Kidney capillary endothelial cell (primary cell): ENCODE measurements at regions not wholly inside any gene's neighbourhood (a gene's known extent, or its start where the extent isn't known, plus 50 kb on each side); places are given as distances from the start of the nearest gene placed in this dataset.

ENCODE experiments used
- DNase-seq: peaks from one replicate; pipeline ENCODE4 v3.0.0-alpha.2; 2018; ENCODE audit warnings: low spot score

DNA sequence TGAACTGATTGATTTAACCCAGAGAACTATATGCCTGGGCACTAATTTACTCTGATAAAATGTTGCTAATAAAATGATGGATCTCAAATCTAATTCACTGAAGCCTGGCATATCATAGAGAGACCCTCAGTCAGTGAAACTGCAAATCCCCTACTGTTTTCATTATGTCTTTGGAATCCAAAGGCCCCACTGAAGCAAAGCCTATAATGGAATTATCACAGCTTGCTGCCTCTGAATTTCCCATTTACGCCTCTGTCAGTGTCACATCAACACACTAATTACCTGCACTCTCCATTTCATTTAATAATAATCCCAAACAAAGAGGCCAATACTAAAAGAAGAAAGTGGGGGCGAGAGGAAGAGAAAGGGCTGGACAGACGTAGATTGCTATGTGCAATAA is 470.9 kb downstream of the MBD2 start:
- no peak for DNase-seq

GRCh38 chr18:53752781-53753367 is 471.6 kb downstream of the MBD2 start:
- no peak for DNase-seq

- no peak for DNase-seq
Observed at GRCh38 chr18:53749766-53750165, 474.7 kb downstream of the MBD2 start.

DNA sequence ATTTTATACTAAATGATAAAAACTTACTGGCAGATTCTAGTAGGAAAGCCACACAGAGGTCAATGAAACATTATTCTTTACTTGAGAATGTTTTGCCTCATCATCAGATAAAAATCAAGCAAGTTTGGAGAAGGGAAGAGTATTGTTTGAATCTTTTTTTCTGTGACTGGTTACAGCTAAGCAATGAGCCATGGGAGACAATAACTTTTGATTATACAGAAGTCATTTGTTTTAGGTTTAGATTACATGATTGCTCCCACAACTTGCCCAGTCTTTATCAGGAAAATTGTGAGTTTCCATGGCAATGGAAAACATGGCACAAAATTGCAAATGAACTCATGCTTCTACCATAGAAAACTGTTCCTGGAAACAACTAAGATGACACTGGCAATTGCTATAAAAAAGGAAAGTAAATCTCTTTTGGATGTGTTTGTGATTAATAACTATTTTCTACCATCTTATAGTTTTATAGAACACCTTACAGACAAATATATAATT is 476.8 kb downstream of the MBD2 start:
- no peak for DNase-seq

GRCh38 chr18:53747210-53747609 is 477.3 kb downstream of the MBD2 start:
- DNase-seq, result no peak

GRCh38 chr18:53745986-53746385 is 478.5 kb downstream of the MBD2 start:
- DNase-seq, result no peak

- no peak for DNase-seq
Observed at GRCh38 chr18:53745224-53745967, 479.1 kb downstream of the MBD2 start.

DNA sequence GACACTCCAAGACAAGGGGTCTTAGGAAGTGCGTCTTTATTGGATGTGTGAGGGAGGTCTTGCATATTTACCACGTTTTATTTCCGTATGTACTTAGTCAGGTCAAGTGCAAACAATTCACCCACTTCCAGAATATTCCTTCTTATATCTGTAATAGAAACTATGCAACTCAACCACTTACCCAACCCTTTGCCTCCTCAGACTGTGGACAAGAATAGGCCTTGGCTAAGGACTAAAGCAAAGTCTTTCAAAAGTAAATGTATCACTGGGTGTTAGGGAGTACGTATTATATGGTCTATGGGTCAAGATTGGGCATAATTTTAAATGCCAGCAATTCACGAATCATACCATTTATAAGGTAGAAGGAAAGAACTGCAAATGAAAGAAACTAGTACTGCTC is 484.8 kb downstream of the MBD2 start:
- DNase-seq, result no peak

DNA sequence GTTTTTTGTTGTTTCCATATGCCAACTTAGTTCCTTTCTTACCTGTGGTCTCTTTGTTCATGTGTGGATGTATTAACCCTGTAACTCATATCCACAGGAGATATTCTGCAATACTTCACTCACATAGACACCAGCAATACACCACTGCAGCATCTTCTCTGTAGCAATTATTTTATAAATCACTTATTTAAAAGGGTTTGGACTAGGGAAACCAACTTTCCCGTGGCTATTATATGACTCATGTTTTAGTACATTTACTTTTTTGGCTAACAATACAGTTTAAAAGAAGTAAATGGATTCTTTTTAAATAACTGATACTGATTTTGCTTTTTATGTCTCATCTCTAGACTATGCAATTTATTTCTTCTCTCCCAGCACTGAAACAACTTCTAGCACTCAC is 488.9 kb downstream of the MBD2 start:
- no peak for DNase-seq

- DNase-seq, result no peak
Observed at GRCh38 chr18:53715243-53715853, 509.1 kb downstream of the MBD2 start.

GRCh38 chr18:53710080-53710479 is 514.4 kb downstream of the MBD2 start:
- no peak for DNase-seq

- no peak for DNase-seq
Observed at GRCh38 chr18:53702480-53702879, 522.0 kb downstream of the MBD2 start.

- DNase-seq, result no peak
Observed at GRCh38 chr18:53701697-53702096, 522.8 kb downstream of the MBD2 start.

- peak; percentile 1 for DNase-seq
Observed at GRCh38 chr18:53698907-53699306, 525.6 kb downstream of the MBD2 start.

DNA sequence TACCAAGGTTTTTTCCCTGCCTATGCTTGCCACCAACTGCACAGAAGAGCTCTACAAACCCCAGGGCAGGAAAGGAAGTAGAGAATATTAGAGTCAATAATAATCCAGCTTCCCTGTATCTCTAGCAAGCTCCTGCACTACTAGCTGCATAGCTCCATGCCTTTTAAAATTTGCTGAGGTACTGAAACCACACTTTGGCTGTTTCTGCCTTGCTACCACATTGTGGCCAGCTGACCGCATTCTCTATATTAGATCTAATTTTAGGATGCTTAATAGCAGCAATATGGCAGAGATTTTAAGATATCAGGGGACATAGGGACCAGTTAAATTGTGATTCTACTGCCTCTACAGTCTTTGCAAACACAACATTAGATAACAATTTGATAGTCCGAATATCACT is 534.6 kb downstream of the MBD2 start:
- no peak for DNase-seq

GRCh38 chr18:53686965-53687364 is 537.5 kb downstream of the MBD2 start:
- DNase-seq, result no peak

GRCh38 chr18:53682796-53683195 is 541.7 kb downstream of the MBD2 start:
- DNase-seq, result no peak

DNA sequence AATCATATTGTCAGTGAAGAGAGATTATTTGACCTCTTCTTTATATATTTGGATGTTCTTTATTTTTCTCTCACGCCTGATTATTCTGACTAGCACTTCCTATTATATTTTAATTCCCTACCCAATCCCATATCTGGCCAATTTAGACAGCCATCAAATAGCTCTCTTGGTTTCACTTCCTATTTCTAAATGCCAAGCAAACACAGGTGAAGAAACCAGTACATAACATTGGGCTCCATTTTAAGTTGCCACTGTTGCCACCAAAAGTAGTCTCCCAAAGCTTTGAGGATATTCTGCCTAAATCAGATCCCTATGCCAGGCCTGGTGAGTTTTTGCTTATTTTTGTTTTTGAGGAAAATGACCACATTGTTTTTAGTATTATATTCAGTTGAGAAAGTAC is 547.0 kb downstream of the MBD2 start:
- no peak for DNase-seq

DNA sequence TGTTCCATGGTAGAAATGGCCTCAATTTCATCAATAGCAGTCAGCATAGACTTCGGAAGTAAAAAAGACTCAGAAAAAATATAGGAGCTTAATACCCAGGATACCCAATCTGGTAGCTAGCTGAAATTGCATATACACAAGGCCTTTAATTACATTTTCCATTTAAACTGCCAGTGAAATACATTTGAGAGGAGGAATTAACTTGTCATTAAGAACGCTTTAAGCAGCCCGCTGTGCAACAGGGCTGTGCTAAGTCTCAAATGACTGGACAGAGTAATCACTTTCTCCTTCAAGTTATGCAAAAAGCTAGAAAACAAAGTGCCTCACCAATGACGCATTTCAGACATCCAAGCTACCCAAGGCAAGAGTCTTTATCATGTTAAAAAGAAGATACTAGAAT is 558.8 kb downstream of the MBD2 start:
- DNase-seq, result no peak

GRCh38 chr18:53664575-53664974 is 559.9 kb downstream of the MBD2 start:
- DNase-seq, result no peak

DNA sequence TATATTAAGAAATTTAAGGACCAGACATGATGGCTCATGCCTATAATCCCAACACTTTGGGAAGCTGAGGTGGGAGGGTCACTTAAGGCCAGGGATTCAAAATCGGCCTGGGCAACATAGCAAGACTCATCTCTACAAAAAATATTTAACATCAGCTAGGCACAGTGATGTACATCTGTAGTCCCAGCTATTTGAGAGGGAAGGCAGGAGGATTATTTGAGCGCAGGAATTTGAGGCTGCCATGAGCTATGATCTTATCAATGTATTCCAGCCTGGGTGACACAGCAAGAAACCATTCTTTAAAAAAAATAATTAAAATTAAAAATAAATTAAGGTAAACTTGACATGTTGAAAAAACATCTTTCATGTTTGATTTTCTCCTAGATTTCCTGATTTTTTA is 564.2 kb downstream of the MBD2 start:
- DNase-seq, result no peak

GRCh38 chr18:53657257-53657656 is 567.2 kb downstream of the MBD2 start:
- DNase-seq, result no peak

DNA sequence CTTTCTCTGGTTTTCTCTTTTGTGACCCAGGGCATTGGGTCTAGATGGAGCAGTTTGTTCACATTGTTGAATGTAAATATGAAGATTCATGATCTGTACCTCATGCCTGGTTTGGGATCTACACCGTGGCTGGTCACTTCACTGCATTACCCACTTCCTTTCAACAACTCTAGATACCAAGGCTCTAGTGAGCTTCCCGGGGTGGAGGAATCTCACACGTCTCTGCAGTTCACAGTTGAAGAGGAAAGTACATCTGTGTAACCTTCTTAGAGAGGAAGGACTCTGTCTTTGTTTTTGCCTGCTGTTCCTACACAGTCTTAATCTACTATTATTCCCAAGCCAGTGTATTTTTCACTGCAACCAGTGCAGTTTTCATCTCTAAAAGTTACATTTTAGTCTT is 574.8 kb downstream of the MBD2 start:
- DNase-seq, result no peak
